GM13976 (cell line): ENCODE measurements at regions not wholly inside any gene's neighbourhood (a gene's known extent, or its start where the extent isn't known, plus 50 kb on each side); places are given as distances from the start of the nearest gene placed in this dataset.
A peak's percentile ranks its signal among the peaks of the same experiment; 100 is the strongest.
"Not testable (repeated sequence)": the region's sequence is repeated elsewhere in the genome, so short reads cannot be mapped to it uniquely, and the experiment has no call there.

Source experiments
- DNase-seq: peaks from one replicate; pipeline ENCODE4 v3.0.0; 2012; ENCODE audit warnings: low spot score
- CTCF ChIP-seq: IDR thresholded peaks from 2 replicates; pipeline ENCODE4 v1.5.1; 2012; ENCODE audit warnings: borderline replicate concordance, mild to moderate bottlenecking; ENCODE audit not compliant: insufficient read depth; ENCODE audit errors: extremely low read depth, missing control alignments, control extremely low read depth
- in situ Hi-C: fragments of 300-500 bp; cut with MboI; formaldehyde crosslinking; loops from one replicate; pipeline ENCODE4 v1.12.0; 2022; ENCODE audit warnings: low sequenced_read_pairs, mixed read lengths, inconsistent platforms; ENCODE audit not compliant: unreplicated experiment

GRCh38 chr4:134126000-134126560, 75.5 kb downstream of the PABPC4L start:
- no peak for DNase-seq
- no peak for TF ChIP-seq CTCF
- in situ Hi-C loops = no loop called here

GRCh38 chr4:134122903-134123302, 78.7 kb downstream of the PABPC4L start:
- DNase-seq = no peak
- in situ Hi-C loops = no loop called here
- no peak for TF ChIP-seq CTCF

GRCh38 chr4:134117392-134118183, 84.0 kb downstream of the PABPC4L start:
- in situ Hi-C loops = no loop called here
- TF ChIP-seq CTCF = no peak

GRCh38 chr4:134089885-134090284, 111.7 kb downstream of the PABPC4L start:
- in situ Hi-C loops = no loop called here
- DNase-seq = no peak
- TF ChIP-seq CTCF = no peak

More at GRCh38 chr4:134117392-134118183, 84.0 kb downstream of the PABPC4L start:
- no peak for DNase-seq

GRCh38 chr4:134085496-134085895, 116.1 kb downstream of the PABPC4L start:
- DNase-seq = no peak
- no peak for TF ChIP-seq CTCF
- in situ Hi-C loops = no loop called here

GRCh38 chr4:134079085-134079484, 122.5 kb downstream of the PABPC4L start:
- in situ Hi-C loops, DNase-seq: not testable (repeated sequence)

GRCh38 chr4:134078230-134078914, 123.2 kb downstream of the PABPC4L start:
- DNase-seq = peak; percentile 24
- in situ Hi-C loops = no loop called here
- no peak for TF ChIP-seq CTCF
